RPMI8226 (cell line): ENCODE measurements at regions not wholly inside any gene's neighbourhood (a gene's known extent, or its start where the extent isn't known, plus 50 kb on each side); places are given as distances from the start of the nearest gene placed in this dataset.
"Not testable (repeated sequence)": the region's sequence is repeated elsewhere in the genome, so short reads cannot be mapped to it uniquely, and the experiment has no call there.

Experiments
- DNase-seq: peaks from one replicate; pipeline ENCODE4 v3.0.0-alpha.2; 2015

DNA sequence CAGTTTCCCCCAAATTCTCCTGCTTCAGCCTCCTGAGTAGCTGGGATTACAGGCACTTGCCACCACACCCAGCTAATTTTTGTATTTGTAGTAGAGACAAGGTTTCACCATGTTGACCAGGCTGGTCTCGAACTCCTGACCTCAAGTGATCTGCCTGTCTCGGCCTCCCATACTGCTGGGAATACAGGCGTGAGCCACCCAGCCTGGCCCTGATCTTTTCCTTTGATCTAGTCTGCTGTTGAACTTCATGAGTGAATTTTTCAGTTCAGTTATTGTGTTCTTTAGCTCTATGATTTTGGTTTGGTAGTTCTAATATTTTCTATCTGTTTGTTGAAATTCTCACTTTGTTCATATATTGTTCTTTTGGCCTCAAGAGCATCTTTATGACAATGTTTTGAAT, 83.4 kb upstream of the RAP2C start:
- DNase-seq, result not testable (repeated sequence)

DNA sequence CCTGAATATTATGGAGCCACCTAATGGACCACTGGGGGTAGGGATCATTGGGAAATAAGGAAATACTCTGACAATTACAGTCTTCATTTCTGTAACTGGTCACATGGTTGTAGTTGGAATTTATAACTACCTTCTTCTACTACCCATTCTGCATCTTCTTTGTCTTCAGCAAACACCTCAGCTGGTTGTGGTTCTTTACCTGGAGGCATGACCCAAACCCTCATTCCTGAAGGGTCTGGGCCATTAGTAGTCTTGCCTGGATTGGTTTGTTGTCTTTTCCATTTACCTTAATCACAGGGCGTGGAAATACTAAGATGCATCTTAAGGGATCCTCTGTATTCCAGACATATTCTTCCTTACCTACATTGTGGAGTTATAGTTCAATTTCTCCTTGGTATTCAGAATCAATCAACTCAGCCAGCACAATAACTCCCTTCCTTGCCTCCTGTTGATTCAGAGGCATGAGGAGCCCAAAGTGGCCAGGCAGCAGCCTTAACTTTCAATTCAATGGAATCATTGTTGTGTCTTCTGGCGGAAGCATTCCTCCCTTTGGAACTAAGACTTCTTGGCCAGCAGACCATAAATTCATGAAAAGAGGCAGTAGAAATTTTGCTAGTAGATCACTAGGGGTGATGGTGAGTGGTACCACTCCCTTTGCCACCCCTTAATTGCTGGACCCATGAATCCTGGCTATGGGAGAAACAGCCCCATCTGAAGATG, 75.7 kb upstream of the RAP2C start:
- DNase-seq, result no peak

DNA sequence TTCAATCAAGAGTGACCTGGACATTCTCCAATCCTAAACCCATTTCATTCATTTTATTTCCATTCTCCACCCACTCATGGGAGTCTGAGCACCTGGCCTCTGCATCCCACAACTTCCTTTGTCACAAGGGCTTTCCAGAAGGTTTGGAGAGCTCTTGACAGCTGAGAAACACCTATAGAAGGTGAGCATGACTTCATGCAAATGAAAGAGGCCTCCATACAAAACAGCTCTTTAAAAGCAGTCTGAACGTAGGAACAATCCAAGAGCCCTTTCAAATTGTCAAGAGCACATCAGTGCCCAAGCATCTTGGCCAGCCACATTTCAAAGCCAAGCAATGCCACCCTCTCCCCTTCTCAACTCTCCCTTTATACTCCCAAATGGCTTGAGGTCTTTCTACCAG, 74.9 kb upstream of the RAP2C start:
- DNase-seq, result no peak

DNA sequence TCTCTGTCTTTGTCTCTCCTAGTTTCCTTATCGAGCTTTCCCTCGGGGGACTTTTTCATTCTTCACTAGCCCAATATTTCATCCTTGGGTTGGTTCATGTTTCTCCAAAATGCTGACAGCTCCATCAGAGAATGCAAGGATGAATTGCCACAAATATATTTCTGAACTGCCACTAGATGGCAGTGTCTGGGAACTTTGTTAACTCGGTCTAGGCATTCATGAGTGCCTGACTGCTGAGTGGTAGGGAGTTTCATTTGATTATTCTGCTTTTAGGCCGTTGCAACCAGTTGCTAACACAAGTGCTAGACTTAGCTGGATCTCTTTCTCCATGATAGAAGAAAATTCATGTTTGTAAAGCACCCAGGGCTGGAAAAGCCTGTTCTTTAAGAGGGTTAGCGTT, 73.5 kb upstream of the RAP2C start:
- DNase-seq, result peak; percentile 55

- no peak for DNase-seq
Observed at GRCh38 chrX:132277953-132278614, 58.8 kb upstream of the RAP2C start.

DNA sequence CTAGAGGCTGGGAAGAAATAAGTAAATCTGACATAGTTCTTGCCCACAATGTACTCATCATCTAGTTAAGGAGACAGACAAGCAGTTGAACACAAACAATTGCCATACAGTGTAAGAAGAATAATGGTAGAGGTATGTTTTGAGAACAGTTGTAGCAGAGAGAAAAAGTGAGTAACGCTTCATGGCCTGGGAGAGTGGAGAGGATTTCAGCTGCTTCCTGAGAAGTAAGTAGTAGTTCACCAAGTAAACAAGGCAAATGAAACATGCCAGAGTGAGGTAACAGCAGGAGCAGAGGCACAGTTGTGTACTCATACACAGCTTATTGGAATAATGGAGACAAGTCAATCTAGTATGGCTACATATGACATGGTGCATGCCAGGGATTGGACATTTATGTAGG, 53.6 kb upstream of the RAP2C start:
- no peak for DNase-seq

- no peak for DNase-seq
Observed at GRCh38 chrX:132271311-132271778, 52.1 kb upstream of the RAP2C start.

DNA sequence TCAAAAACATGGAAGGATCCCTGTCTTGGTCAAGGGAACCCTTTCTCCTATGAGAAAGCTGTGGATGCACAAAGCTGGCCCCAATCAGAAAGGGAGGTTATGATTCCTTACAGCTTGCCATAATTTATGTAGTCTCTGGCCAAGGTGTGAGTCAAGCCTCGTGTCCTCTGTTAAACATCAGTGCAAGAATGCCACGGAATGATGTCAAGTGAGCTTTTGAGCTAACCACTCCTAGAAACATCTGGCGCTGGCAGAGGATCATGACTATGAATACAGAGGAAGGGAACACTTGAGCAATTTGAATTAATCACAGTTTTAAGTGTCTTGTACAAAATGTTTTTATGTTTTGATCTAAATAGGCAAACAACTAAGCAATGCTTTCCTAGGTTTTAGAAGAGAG, 51.5 kb upstream of the RAP2C start:
- no peak for DNase-seq

DNA sequence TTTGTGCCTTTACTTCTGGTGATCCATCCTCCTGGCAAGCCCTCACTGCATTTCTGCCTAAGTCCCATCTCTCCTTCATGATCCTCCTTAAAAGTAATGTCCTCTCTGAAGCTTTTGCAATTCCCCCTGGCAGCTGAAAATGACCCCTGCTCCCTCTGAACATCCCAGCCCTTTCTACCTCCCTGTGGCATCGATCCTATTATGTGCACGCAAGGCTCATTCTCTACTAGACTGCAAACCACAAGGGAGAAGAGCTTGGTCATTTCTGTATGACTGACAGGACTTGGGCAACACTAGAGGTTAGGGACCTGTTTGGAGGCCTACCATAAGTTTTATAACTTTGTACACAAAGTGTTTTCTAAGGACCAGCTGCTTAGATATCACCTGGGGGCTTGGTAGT, 50.8 kb upstream of the RAP2C start:
- no peak for DNase-seq
